Left lung (tissue), 4 donors: ENCODE measurements at regions not wholly inside any gene's neighbourhood (a gene's known extent, or its start where the extent isn't known, plus 50 kb on each side); places are given as distances from the start of the nearest gene placed in this dataset.

ENCODE experiments used
- ATAC-seq: fragments of 200-7000 bp; cut with Tn5 transposase; one replicate; pipeline ENCODE4 v1.9.1; 2020; ENCODE audit warnings: moderate library complexity
- DNase-seq, 4 donors: peaks; one replicate each; pipeline ENCODE4 v3.0.0-alpha.2; 2013 to 2020
- H3K27ac ChIP-seq, 2 donors: fragments of 200-600 bp; sonication (generic) in 1 of 2; one replicate each; pipeline versions ENCODE4 v1.5.0 to v1.8.0; 2020 to 2021
- H3K27me3 ChIP-seq, 2 donors: fragments of 200-600 bp; sonication (generic) in 1 of 2; one replicate each; pipeline versions ENCODE4 v1.5.0 to v1.8.0; 2020 to 2021
- H3K36me3 ChIP-seq, 2 donors: fragments of 200-600 bp; sonication (generic) in 1 of 2; one replicate each; pipeline versions ENCODE4 v1.5.0 to v1.8.0; 2020 to 2021
- H3K4me1 ChIP-seq, 2 donors: fragments of 200-600 bp; one replicate each; pipeline ENCODE4 v1.8.0; 2021
- H3K4me3 ChIP-seq, 2 donors: fragments of 200-600 bp; sonication (generic) in 1 of 2; one replicate each; pipeline versions ENCODE4 v1.5.0 to v1.8.0; 2020 to 2021; ENCODE audit warnings: mild to moderate bottlenecking in 1 of 2
- H3K9me3 ChIP-seq, 2 donors: fragments of 200-600 bp; sonication (generic) in 1 of 2; one replicate each; pipeline versions ENCODE4 v1.5.0 to v1.8.0; 2020 to 2021
- CTCF ChIP-seq, 2 donors: fragments of 200-600 bp; sonication (generic) in 1 of 2; IDR thresholded peaks; one replicate each; pipeline versions ENCODE4 v1.5.0 to v1.8.0; 2021; ENCODE audit warnings: antibody characterized with exemption in 2 of 2
- intact Hi-C, 2 donors: fragments of 100-400 bp; cut with DNase I; formaldehyde crosslinking; loops; one replicate each; pipeline versions ENCODE4 v1.11.2 to v1.14.2; 2022
- donor health status: DM: no; HTN: yes; CAD: no.
- donor health status: DM: no; HTN: no; CAD: no.

GRCh38 chr22:27437570-27437969 is 364.0 kb downstream of the MN1 start:
- no peak overlapping the region for H3K4me3 ChIP-seq
- no peak for TF ChIP-seq CTCF (IDR thresholded peaks at IDR 0.05)
- peaks cover 0 to 52% of the 10 kb centered on the region in 2 donors for H3K27me3 ChIP-seq
- ATAC-seq: no peak
- H3K36me3 ChIP-seq: no peaks in the 10 kb centered on the region
- no peaks in the 10 kb centered on the region for H3K9me3 ChIP-seq
- intact Hi-C loops: no loop called here
- no peak for DNase-seq
- H3K27ac ChIP-seq: no peak overlapping the region
- H3K4me1 ChIP-seq: peaks cover 0 to 5% of the 10 kb centered on the region in 2 donors

- Histone ChIP-seq H3K9me3 (no peaks in the 10 kb centered on the region), H3K4me3 (no peak overlapping the region), H3K27ac (no peak overlapping the region), H3K4me1 (peaks cover 0 to 5% of the 10 kb centered on the region in 2 donors), H3K36me3 (no peaks in the 10 kb centered on the region), H3K27me3 (peaks cover 0 to 56% of the 10 kb centered on the region in 2 donors)
- intact Hi-C loops: no loop called here
- DNase-seq: peak in 2 of 4 donors; percentile 56 to 73
- ATAC-seq: peak; percentile 50
- no peak for TF ChIP-seq CTCF (IDR thresholded peaks at IDR 0.05)
These were observed 363.1 kb downstream of the MN1 start for GRCh38 chr22:27438271-27438980.

- TF ChIP-seq CTCF (IDR thresholded peaks at IDR 0.05): no peak
- Histone ChIP-seq H3K27ac (no peak overlapping the region), H3K36me3 (no peaks in the 10 kb centered on the region), H3K9me3 (no peaks in the 10 kb centered on the region), H3K4me1 (peaks cover 0 to 5% of the 10 kb centered on the region in 2 donors), H3K4me3 (no peak overlapping the region), H3K27me3 (peaks cover 0 to 51% of the 10 kb centered on the region in 2 donors)
- intact Hi-C loops: no loop called here
- DNase-seq: no peak
- ATAC-seq: no peak
These were observed 362.4 kb downstream of the MN1 start for GRCh38 chr22:27439131-27439530.

- H3K36me3 ChIP-seq: no peaks in the 10 kb centered on the region
- peaks cover 0 to 51% of the 10 kb centered on the region in 2 donors for H3K27me3 ChIP-seq
- no peaks in the 10 kb centered on the region for H3K9me3 ChIP-seq
- peaks cover 0 to 5% of the 10 kb centered on the region in 2 donors for H3K4me1 ChIP-seq
- no peak for TF ChIP-seq CTCF (IDR thresholded peaks at IDR 0.05)
- no peak for ATAC-seq
- no peak for DNase-seq
- H3K4me3 ChIP-seq: no peak overlapping the region
- intact Hi-C loops: no loop called here
- no peak overlapping the region for H3K27ac ChIP-seq
These were observed 361.2 kb downstream of the MN1 start for GRCh38 chr22:27440304-27440865.

GRCh38 chr22:27441706-27442475 is 359.7 kb downstream of the MN1 start:
- Histone ChIP-seq H3K27me3 (peaks cover 0 to 40% of the 10 kb centered on the region in 2 donors), H3K9me3 (no peaks in the 10 kb centered on the region), H3K4me3 (no peak overlapping the region), H3K27ac (no peak overlapping the region), H3K4me1 (peaks cover 0 to 5% of the 10 kb centered on the region in 2 donors), H3K36me3 (no peaks in the 10 kb centered on the region)
- TF ChIP-seq CTCF (IDR thresholded peaks at IDR 0.05): no peak
- DNase-seq: no peak
- intact Hi-C loops: no loop called here
- ATAC-seq: no peak
